Heart right ventricle (tissue), 16 donors: ENCODE measurements at regions not wholly inside any gene's neighbourhood (a gene's known extent, or its start where the extent isn't known, plus 50 kb on each side); places are given as distances from the start of the nearest gene placed in this dataset.

Experiments
- ATAC-seq, 8 donors: fragments of 200-7000 bp; cut with Tn5 transposase; one replicate each; pipeline ENCODE4 v1.9.1; 2020; ENCODE audit warnings: mild to moderate bottlenecking in 8 of 8, moderate library complexity in 8 of 8, moderate number of reproducible peaks in 1 of 8
- DNase-seq, 2 donors: peaks; one replicate each; pipeline ENCODE4 v3.0.0-alpha.2; 2020
- H3K27ac ChIP-seq, 10 donors: fragments of 200-600 bp; sonication (generic) in 2 of 10; one replicate each; pipeline versions ENCODE4 v1.5.0 to v1.8.0; 2020 to 2022; ENCODE audit warnings: mild to moderate bottlenecking in 3 of 10
- H3K27me3 ChIP-seq, 7 donors: fragments of 200-600 bp; one replicate each; pipeline ENCODE4 v1.8.0; 2021 to 2022; ENCODE audit warnings: mild to moderate bottlenecking in 2 of 7
- H3K36me3 ChIP-seq, 9 donors: fragments of 200-600 bp; sonication (generic) in 1 of 9; one replicate each; pipeline versions ENCODE4 v1.5.0 to v1.8.0; 2020 to 2022; ENCODE audit warnings: mild to moderate bottlenecking in 2 of 9
- H3K4me1 ChIP-seq, 9 donors: fragments of 200-600 bp; sonication (generic) in 1 of 9; one replicate each; pipeline versions ENCODE4 v1.5.0 to v1.8.0; 2020 to 2022; ENCODE audit warnings: mild to moderate bottlenecking in 4 of 9
- H3K4me3 ChIP-seq, 10 donors: fragments of 200-600 bp; sonication (generic) in 2 of 10; one replicate each; pipeline versions ENCODE4 v1.5.0 to v1.8.0; 2020 to 2022; ENCODE audit warnings: mild to moderate bottlenecking in 7 of 10, moderate library complexity in 2 of 10
- H3K9me3 ChIP-seq, 11 donors: fragments of 200-600 bp in 10 of 11; sonication (generic) in 2 of 11; one replicate each; pipeline versions ENCODE4 v1.5.0 to v1.8.0; 2013 to 2022; ENCODE audit warnings: mild to moderate bottlenecking in 2 of 11, control low read depth in 1 of 11, moderate library complexity in 1 of 11
- CTCF ChIP-seq, 9 donors: fragments of 200-600 bp; sonication (generic) in 2 of 9; IDR thresholded peaks; one replicate each; pipeline versions ENCODE4 v1.5.0 to v1.8.0; 2021 to 2022; ENCODE audit warnings: antibody characterized with exemption in 9 of 9, mild to moderate bottlenecking in 5 of 9, moderate library complexity in 1 of 9
- WGBS, 2 donors: extraction: QIAGEN DNeasy Blood & Tissue Kit; methylation state at CpG; one replicate each; pipeline ENCODE4 v1.1.7; 2013; ENCODE audit warnings: inconsistent platforms in 1 of 2; 5-methylcytosine and 5-hydroxymethylcytosine counted together
- intact Hi-C, 10 donors: fragments of 100-400 bp; cut with DNase I; formaldehyde crosslinking; loops; one replicate each; pipeline versions ENCODE4 v1.11.1 to v1.14.2; 2022
- donor health status: Arrhythmogenic right ventricular cardiomyopathy.
- donor health status: ischemic (EF 13 %, LVEDD 7.1; RV severe dilation, severe dysfunction).
- donor health status: healthy with polysubstance abuse.
- donor health status: DM: no; HTN: yes; CAD: no.
- donor health status: DM: no; HTN: no; CAD: no.
- donor health status: ischemic (EF 25% LVEDD 6.9; RV normal size, moderate dysfunction).
- donor health status: ischemic (EF 25% LVEDD 5.7; RV mildly dilated, moderate dysfunction).
- donor health status: healthy.
- donor health status: DM: yes; HTN: yes; CAD: no.
- donor health status: Ischemic cardiomyopathy.
- donor health status: ischemic (EF 35%, LVEDD 5.7; RV mildly dilated, moderate dysfunction).
- donor health status: nonischemic (EF 11% LVEDD 7.7; RV severe dilation, severe dysfunction).
- donor health status: DM: yes; HTN: yes; CAD: no.
- donor health status: PGD.
- donor health status: ischemic (EF 29% LVEDD 5.4; RV normal size, mild dysfunction).
- donor health status: nonischemic (EF 23%, LVEDD 6.1; RV moderate dilation, normal function).

GRCh38 chr2:5464657-5465056 lies 227.5 kb upstream of the SOX11 start:
- TF ChIP-seq CTCF (IDR thresholded peaks at IDR 0.05): no peak
- intact Hi-C loops: no loop called here
- ATAC-seq (no peak), DNase-seq (no peak)
- no peaks in the 10 kb centered on the region for H3K36me3 ChIP-seq
- H3K4me1 ChIP-seq: peaks cover 0 to 5% (median 0%) of the 10 kb centered on the region in 9 donors
- no peak overlapping the region for H3K4me3 ChIP-seq
- peaks cover 0 to 7% (median 0%) of the 10 kb centered on the region in 7 donors for H3K27me3 ChIP-seq
- no peaks in the 10 kb centered on the region for H3K9me3 ChIP-seq
- 76 to 84% methylated on average over 5 of the region's 5 CpGs for WGBS, 2 donors
- H3K27ac ChIP-seq: no peak overlapping the region

GRCh38 chr2:5465859-5466258 lies 226.3 kb upstream of the SOX11 start:
- ATAC-seq (no peak), DNase-seq (no peak)
- TF ChIP-seq CTCF (IDR thresholded peaks at IDR 0.05): no peak
- Histone ChIP-seq H3K9me3 (no peaks in the 10 kb centered on the region), H3K27ac (no peak overlapping the region), H3K4me3 (no peak overlapping the region), H3K4me1 (peaks cover 0 to 5% (median 0%) of the 10 kb centered on the region in 9 donors), H3K36me3 (no peaks in the 10 kb centered on the region), H3K27me3 (peaks cover 0 to 7% (median 0%) of the 10 kb centered on the region in 7 donors)
- WGBS, 2 donors: 81 to 83% methylated on average over 5 of the region's 5 CpGs
- intact Hi-C loops: no loop called here

- no peak overlapping the region for H3K27ac ChIP-seq
- H3K36me3 ChIP-seq: no peaks in the 10 kb centered on the region
- H3K4me1 ChIP-seq: peaks cover 0 to 5% (median 0%) of the 10 kb centered on the region in 9 donors
- intact Hi-C loops: no loop called here
- ATAC-seq (no peak), DNase-seq (no peak)
- H3K4me3 ChIP-seq: no peak overlapping the region
- TF ChIP-seq CTCF (IDR thresholded peaks at IDR 0.05): no peak
- H3K27me3 ChIP-seq: peaks cover 0 to 7% (median 0%) of the 10 kb centered on the region in 7 donors
- WGBS, 2 donors: 85 to 90% methylated on average over 15 of the region's 15 CpGs
- H3K9me3 ChIP-seq: no peaks in the 10 kb centered on the region
Observed at GRCh38 chr2:5467178-5467905, 224.8 kb upstream of the SOX11 start.

- ATAC-seq (no peak), DNase-seq (no peak)
- 93 to 94% methylated on average over 4 of the region's 4 CpGs for WGBS, 2 donors
- Histone ChIP-seq H3K4me1 (peaks cover 0 to 4% (median 0%) of the 10 kb centered on the region in 9 donors), H3K4me3 (no peak overlapping the region), H3K27ac (no peak overlapping the region), H3K36me3 (no peaks in the 10 kb centered on the region), H3K27me3 (no peaks in the 10 kb centered on the region), H3K9me3 (no peaks in the 10 kb centered on the region)
- TF ChIP-seq CTCF (IDR thresholded peaks at IDR 0.05): no peak
- intact Hi-C loops: no loop called here
Observed at GRCh38 chr2:5472673-5473072, 219.5 kb upstream of the SOX11 start.
